Natural killer cell (primary cell): ENCODE measurements at regions not wholly inside any gene's neighbourhood (a gene's known extent, or its start where the extent isn't known, plus 50 kb on each side); places are given as distances from the start of the nearest gene placed in this dataset.

Source experiments
- ATAC-seq, 3 donors: fragments of 150-1000 bp in 2 of 3; fragments of 200-7000 bp in 1 of 3; cut with Tn5 transposase; 1 replicate in 1 of 3; 2 replicates in 2 of 3; pipeline ENCODE4 v1.10.0; 2021; ENCODE audit warnings: mild to moderate bottlenecking in 2 of 3, moderate library complexity in 2 of 3
- DNase-seq, 2 donors: peaks; one replicate each; pipeline versions ENCODE4 v3.0.0 to v3.0.0-alpha.2; 2013 to 2021; ENCODE audit warnings: mixed read lengths in 1 of 2
- H3K27ac ChIP-seq: one replicate; pipeline ENCODE4 v1.5.1; 2013; ENCODE audit warnings: mild to moderate bottlenecking, low read length
- H3K27me3 ChIP-seq: one replicate; pipeline ENCODE4 v1.6.1; 2013; ENCODE audit warnings: low read length; ENCODE audit not compliant: control insufficient read depth, insufficient read depth
- H3K36me3 ChIP-seq: one replicate; pipeline ENCODE4 v1.6.1; 2013; ENCODE audit warnings: low read length; ENCODE audit not compliant: control insufficient read depth, insufficient read depth
- H3K4me1 ChIP-seq: one replicate; pipeline ENCODE4 v1.6.1; 2013; ENCODE audit warnings: low read length; ENCODE audit not compliant: control insufficient read depth, insufficient read depth
- H3K4me3 ChIP-seq: one replicate; pipeline ENCODE4 v1.5.1; 2013; ENCODE audit warnings: low read length
- H3K9me3 ChIP-seq: one replicate; pipeline ENCODE4 v1.6.1; 2013; ENCODE audit warnings: low read length; ENCODE audit not compliant: control insufficient read depth, insufficient read depth
- H3K27ac Mint-ChIP-seq, 2 donors: one replicate each; pipeline ENCODE4 v1.8.0; 2022; ENCODE audit warnings: mild to moderate bottlenecking in 2 of 2, mixed read lengths in 2 of 2, moderate library complexity in 1 of 2
- H3K27me3 Mint-ChIP-seq, 2 donors: one replicate each; pipeline ENCODE4 v1.8.0; 2022; ENCODE audit warnings: low read depth in 2 of 2, mixed read lengths in 2 of 2
- H3K36me3 Mint-ChIP-seq: one replicate; pipeline ENCODE4 v1.8.0; 2022; ENCODE audit warnings: mixed read lengths
- H3K4me1 Mint-ChIP-seq, 2 donors: one replicate each; pipeline ENCODE4 v1.8.0; 2022; ENCODE audit warnings: mixed read lengths in 2 of 2
- H3K4me3 Mint-ChIP-seq: one replicate; pipeline ENCODE4 v1.8.0; 2022; ENCODE audit warnings: mild to moderate bottlenecking, moderate library complexity, mixed read lengths
- H3K9me3 Mint-ChIP-seq, 2 donors: one replicate each; pipeline ENCODE4 v1.8.0; 2022; ENCODE audit warnings: mixed read lengths in 2 of 2
- CTCF ChIP-seq: fragments of 200-600 bp; IDR thresholded peaks from one replicate; pipeline ENCODE4 v1.8.0; 2022; ENCODE audit warnings: antibody characterized with exemption
- WGBS: methylation state at CpG from one replicate; pipeline ENCODE4 v1.1.7; 2013; ENCODE audit warnings: missing lambda C conversion rate; ENCODE audit not compliant: insufficient coverage; 5-methylcytosine and 5-hydroxymethylcytosine counted together
- intact Hi-C: fragments of 100-400 bp; cut with micrococcal nuclease; formaldehyde crosslinking; loops from one replicate; pipeline ENCODE4 v1.14.2; 2022

- 80% methylated on average over 2 of the region's 5 CpGs for WGBS
Measured at GRCh38 chr13:72316716-72317115, 410.7 kb downstream of the MZT1 start.

GRCh38 chr13:72315312-72315711 lies 412.1 kb downstream of the MZT1 start:
- Histone ChIP-seq H3K36me3 (no peaks in the 10 kb centered on the region), H3K4me1 (no peaks in the 10 kb centered on the region), H3K4me3 (no peak overlapping the region), H3K27me3 (no peaks in the 10 kb centered on the region), H3K27ac (no peak overlapping the region), H3K9me3 (no peaks in the 10 kb centered on the region)
- intact Hi-C loops = no loop called here
- Mint-ChIP-seq H3K27ac (no peak overlapping the region), H3K27me3 (no peaks in the 10 kb centered on the region), H3K36me3 (no peaks in the 10 kb centered on the region), H3K9me3 (peaks cover 4 to 12% of the 10 kb centered on the region in 2 donors), H3K4me1 (no peaks in the 10 kb centered on the region), H3K4me3 (no peak overlapping the region)
- 77% methylated on average over 2 of the region's 3 CpGs for WGBS
- DNase-seq (no peak), ATAC-seq (no peak)
- TF ChIP-seq CTCF = no peak

More at GRCh38 chr13:72316716-72317115, 410.7 kb downstream of the MZT1 start:
- Mint-ChIP-seq H3K4me3 (no peak overlapping the region), H3K4me1 (no peaks in the 10 kb centered on the region), H3K36me3 (no peaks in the 10 kb centered on the region), H3K27ac (no peak overlapping the region), H3K9me3 (peaks cover 2 to 13% of the 10 kb centered on the region in 2 donors), H3K27me3 (no peaks in the 10 kb centered on the region)
- no peak overlapping the region for H3K27ac ChIP-seq
- DNase-seq = no peak
- no peak overlapping the region for H3K4me3 ChIP-seq
- no peaks in the 10 kb centered on the region for H3K36me3 ChIP-seq
- intact Hi-C loops = no loop called here
- ATAC-seq = no peak
- no peaks in the 10 kb centered on the region for H3K27me3 ChIP-seq
- no peaks in the 10 kb centered on the region for H3K9me3 ChIP-seq
- no peaks in the 10 kb centered on the region for H3K4me1 ChIP-seq
- no peak for TF ChIP-seq CTCF

GRCh38 chr13:72314210-72314609 lies 413.2 kb downstream of the MZT1 start:
- H3K36me3 Mint-ChIP-seq = no peaks in the 10 kb centered on the region
- Histone ChIP-seq H3K9me3 (no peaks in the 10 kb centered on the region), H3K36me3 (no peaks in the 10 kb centered on the region), H3K27ac (no peak overlapping the region), H3K4me1 (no peaks in the 10 kb centered on the region), H3K27me3 (no peaks in the 10 kb centered on the region), H3K4me3 (no peak overlapping the region)
- no peak for DNase-seq
- H3K4me1 Mint-ChIP-seq = no peaks in the 10 kb centered on the region
- H3K4me3 Mint-ChIP-seq = no peak overlapping the region
- ATAC-seq = no peak
- WGBS = 83% methylated on average over 2 of the region's 2 CpGs
- intact Hi-C loops = no loop called here
- no peak for TF ChIP-seq CTCF
- no peak overlapping the region for H3K27ac Mint-ChIP-seq
- H3K27me3 Mint-ChIP-seq = no peaks in the 10 kb centered on the region
- peaks cover 4 to 12% of the 10 kb centered on the region in 2 donors for H3K9me3 Mint-ChIP-seq

- Histone ChIP-seq H3K9me3 (no peaks in the 10 kb centered on the region), H3K4me1 (no peaks in the 10 kb centered on the region), H3K4me3 (no peak overlapping the region), H3K27me3 (no peaks in the 10 kb centered on the region), H3K36me3 (no peaks in the 10 kb centered on the region), H3K27ac (no peak overlapping the region)
- 85% methylated on average over 7 of the region's 7 CpGs for WGBS
- no peak for ATAC-seq
- TF ChIP-seq CTCF = no peak
- no peak for DNase-seq
- Mint-ChIP-seq H3K27ac (no peak overlapping the region), H3K27me3 (no peaks in the 10 kb centered on the region), H3K4me1 (no peaks in the 10 kb centered on the region), H3K4me3 (no peak overlapping the region), H3K9me3 (peaks cover 4 to 12% of the 10 kb centered on the region in 2 donors), H3K36me3 (no peaks in the 10 kb centered on the region)
- intact Hi-C loops = no loop called here
Measured at GRCh38 chr13:72313546-72313945, 413.9 kb downstream of the MZT1 start.
